ENCODE measurements at regions not wholly inside any gene's neighbourhood (a gene's known extent, or its start where the extent isn't known, plus 50 kb on each side); places are given as distances from the start of the nearest gene placed in this dataset.

DNA sequence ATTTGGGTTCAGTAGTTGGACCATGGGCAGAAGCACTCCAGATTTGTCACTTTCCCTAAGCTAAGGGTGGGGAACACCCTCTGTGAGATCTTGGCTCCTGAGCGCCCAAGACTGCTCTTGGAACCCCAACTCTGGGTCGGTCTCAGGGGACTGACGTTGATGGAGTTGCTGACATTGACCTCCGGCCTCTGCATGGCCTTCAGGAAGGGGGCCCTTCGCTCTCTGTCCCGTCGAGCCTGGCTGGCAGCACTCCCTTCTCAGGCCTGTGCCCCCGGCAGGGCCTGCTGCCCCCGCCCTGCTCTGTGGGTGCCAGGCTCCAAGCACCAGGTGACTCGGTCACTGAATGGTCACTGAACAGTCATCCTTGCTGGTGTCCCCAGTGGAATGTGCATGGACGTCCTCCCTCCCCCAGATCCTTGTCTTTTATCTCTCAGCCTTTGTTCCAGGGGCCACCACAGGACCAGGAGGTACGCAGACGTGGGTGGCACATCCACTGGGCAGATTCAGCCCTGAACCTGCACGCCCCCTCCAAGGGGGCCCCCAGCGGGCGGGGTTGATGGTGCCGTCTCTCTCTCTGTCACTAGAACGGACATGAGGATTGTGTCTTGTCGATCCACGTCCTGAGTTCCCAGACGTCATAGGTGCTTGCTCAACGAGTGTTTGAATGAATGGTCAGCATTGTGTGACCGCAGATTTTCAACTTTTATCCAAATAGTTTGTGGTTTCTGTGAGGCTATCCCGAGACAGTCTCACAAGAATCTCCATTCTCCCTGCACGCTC lies 314.5 kb downstream of the SEC14L1 start:
- Histone ChIP-seq H3K9me3 (no peaks in the 10 kb centered on the region), H3K4me1 (peaks cover 75 to 100% (median 99%) of the 10 kb centered on the region in 4 donors), H3K4me3 (no peak overlapping the region), H3K27ac (replicated peaks in 1 of 4) (peak overlapping the region; percentile 89 to 98 (median 97)), H3K27me3 (no peaks in the 10 kb centered on the region), H3K36me3 (no peaks in the 10 kb centered on the region)
- intact Hi-C loops (cut with DNase I): no loop called here
- DNase-seq (ENCODE audit: extremely low spot score): no peak
- 88% methylated on average over 24 of the region's 25 CpGs for WGBS
- TF ChIP-seq POLR2A (IDR thresholded peaks at IDR 0.05; ENCODE audit: low read depth): no peak
- TF ChIP-seq, protein P1, sequence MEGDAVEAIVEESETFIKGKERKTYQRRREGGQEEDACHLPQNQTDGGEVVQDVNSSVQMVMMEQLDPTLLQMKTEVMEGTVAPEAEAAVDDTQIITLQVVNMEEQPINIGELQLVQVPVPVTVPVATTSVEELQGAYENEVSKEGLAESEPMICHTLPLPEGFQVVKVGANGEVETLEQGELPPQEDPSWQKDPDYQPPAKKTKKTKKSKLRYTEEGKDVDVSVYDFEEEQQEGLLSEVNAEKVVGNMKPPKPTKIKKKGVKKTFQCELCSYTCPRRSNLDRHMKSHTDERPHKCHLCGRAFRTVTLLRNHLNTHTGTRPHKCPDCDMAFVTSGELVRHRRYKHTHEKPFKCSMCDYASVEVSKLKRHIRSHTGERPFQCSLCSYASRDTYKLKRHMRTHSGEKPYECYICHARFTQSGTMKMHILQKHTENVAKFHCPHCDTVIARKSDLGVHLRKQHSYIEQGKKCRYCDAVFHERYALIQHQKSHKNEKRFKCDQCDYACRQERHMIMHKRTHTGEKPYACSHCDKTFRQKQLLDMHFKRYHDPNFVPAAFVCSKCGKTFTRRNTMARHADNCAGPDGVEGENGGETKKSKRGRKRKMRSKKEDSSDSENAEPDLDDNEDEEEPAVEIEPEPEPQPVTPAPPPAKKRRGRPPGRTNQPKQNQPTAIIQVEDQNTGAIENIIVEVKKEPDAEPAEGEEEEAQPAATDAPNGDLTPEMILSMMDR (IDR thresholded peaks at IDR 0.05): no peak
- no peak for TF ChIP-seq EP300 (IDR thresholded peaks at IDR 0.05)
- no peak for TF ChIP-seq POLR2AphosphoS5 (IDR thresholded peaks at IDR 0.05)

DNA sequence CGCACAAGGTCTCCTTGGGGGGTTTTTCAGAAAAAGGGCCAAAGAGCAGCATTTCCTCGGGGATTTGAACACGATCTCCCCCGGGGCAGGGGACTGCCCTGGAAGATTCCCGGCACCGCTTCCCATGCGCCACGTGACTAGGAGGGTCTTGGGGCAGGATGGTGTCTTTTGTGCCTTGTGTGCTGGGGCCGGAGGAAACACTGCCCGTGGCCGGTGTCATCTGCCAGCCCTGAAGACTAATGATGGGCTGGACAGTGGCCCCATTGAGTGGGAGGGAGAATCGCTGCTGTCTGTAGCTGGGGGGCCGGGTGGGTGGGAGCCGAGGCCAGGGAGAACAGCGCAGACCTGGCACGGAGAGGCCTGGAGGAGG lies 315.1 kb downstream of the SEC14L1 start:
- H3K4me1 ChIP-seq: peaks cover 73 to 100% (median 99%) of the 10 kb centered on the region in 4 donors
- intact Hi-C loops (cut with DNase I): no loop called here
- H3K27me3 ChIP-seq: no peaks in the 10 kb centered on the region
- no peak overlapping the region for H3K4me3 ChIP-seq
- no peak for DNase-seq (ENCODE audit: extremely low spot score)
- TF ChIP-seq POLR2A (IDR thresholded peaks at IDR 0.05; ENCODE audit: low read depth) (no peak), POLR2AphosphoS5 (IDR thresholded peaks at IDR 0.05) (no peak), EP300 (IDR thresholded peaks at IDR 0.05) (no peak)
- TF ChIP-seq, protein P1 (IDR thresholded peaks at IDR 0.05): no peak
- 88% methylated on average over 11 of the region's 16 CpGs for WGBS
- peak overlapping the region in 3 of 4 donors; percentile 22 to 98 (median 89) for H3K27ac ChIP-seq (replicated peaks in 1 of 4)
- no peaks in the 10 kb centered on the region for H3K9me3 ChIP-seq
- H3K36me3 ChIP-seq: no peaks in the 10 kb centered on the region

DNA sequence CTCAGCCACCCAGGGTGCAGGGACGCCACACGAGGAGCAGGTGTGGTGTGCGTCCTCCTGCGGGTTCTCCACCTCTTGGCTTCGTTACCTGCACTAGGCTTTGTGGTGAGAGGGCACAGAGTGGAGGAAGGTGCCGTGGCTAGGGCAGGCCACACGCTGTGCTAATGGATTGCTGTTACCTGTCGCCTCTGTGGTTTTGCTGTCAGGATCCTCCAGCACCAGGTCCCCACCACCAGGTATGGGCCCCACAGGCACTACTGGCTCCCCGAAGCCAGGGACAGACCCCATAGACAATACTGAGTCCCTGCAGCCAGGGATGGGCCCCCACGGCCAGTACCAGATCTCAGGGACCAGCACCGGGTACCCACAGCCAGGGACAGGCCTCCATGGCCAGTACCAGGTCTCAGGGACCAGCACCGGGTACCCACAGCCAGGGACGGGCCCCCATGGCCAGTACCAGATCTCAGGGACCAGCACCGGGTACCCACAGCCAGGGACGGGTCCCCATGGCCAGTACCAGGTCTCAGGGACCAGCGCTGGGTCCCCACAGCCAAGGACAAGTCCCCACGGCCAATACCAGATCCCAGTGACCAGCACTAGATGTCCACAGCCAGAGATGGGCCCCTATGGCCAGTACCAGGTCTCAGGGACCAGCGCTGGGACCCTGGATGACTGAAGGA lies 315.6 kb downstream of the SEC14L1 start:
- TF ChIP-seq POLR2AphosphoS5 (IDR thresholded peaks at IDR 0.05): no peak
- TF ChIP-seq EP300 (IDR thresholded peaks at IDR 0.05): no peak
- TF ChIP-seq POLR2A (IDR thresholded peaks at IDR 0.05; ENCODE audit: low read depth): no peak
- TF ChIP-seq, protein P1 (IDR thresholded peaks at IDR 0.05): no peak
- Histone ChIP-seq H3K9me3 (no peaks in the 10 kb centered on the region), H3K27me3 (no peaks in the 10 kb centered on the region), H3K4me3 (no peak overlapping the region), H3K27ac (replicated peaks in 1 of 4) (peak overlapping the region in 3 of 4 donors; percentile 18 to 89 (median 34)), H3K36me3 (no peaks in the 10 kb centered on the region), H3K4me1 (peaks cover 67 to 100% (median 99%) of the 10 kb centered on the region in 4 donors)
- no peak for DNase-seq (ENCODE audit: extremely low spot score)
- intact Hi-C loops (cut with DNase I): no loop called here
- 96% methylated on average over 5 of the region's 18 CpGs for WGBS

DNA sequence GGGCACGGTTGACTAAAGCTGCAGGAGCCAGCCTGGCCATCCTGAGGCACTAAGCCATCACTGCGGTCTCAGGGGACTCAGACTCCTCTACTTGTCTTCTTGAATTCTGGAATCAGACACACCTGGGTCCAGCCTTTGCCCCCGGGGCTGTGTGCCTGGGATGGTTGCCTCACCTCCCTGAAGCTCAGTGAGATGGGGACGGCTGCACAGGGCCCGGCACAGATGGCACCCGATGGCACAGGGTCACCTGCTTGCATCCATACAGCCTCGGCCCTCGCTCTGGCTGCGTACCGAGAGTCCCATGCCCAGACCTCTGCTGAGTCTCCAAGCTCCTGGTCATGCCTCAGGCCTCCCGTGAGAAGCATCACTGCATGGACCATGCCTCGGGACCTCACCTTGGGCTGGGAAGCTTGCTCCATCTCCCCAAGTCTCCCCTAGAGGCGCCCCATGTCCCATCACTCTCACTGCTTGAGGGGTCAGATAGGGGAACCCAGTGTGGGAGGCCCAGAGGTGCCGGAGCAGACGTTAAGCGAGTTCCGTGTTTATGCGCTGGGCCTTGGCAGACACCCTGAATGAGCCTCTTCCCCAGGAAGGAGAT lies 316.3 kb downstream of the SEC14L1 start:
- Histone ChIP-seq H3K4me1 (peaks cover 64 to 100% (median 99%) of the 10 kb centered on the region in 4 donors), H3K27me3 (no peaks in the 10 kb centered on the region), H3K27ac (replicated peaks in 1 of 4) (peak overlapping the region in 3 of 4 donors; percentile 18 to 89 (median 34)), H3K4me3 (no peak overlapping the region), H3K36me3 (no peaks in the 10 kb centered on the region), H3K9me3 (no peaks in the 10 kb centered on the region)
- TF ChIP-seq, protein P1 (IDR thresholded peaks at IDR 0.05): no peak
- no peak for TF ChIP-seq POLR2AphosphoS5 (IDR thresholded peaks at IDR 0.05)
- TF ChIP-seq POLR2A (IDR thresholded peaks at IDR 0.05; ENCODE audit: low read depth): no peak
- TF ChIP-seq EP300 (IDR thresholded peaks at IDR 0.05): no peak
- 70% methylated on average over 9 of the region's 18 CpGs for WGBS
- intact Hi-C loops (cut with DNase I): no loop called here
- DNase-seq (ENCODE audit: extremely low spot score): no peak
